GM23248 (cell line): ENCODE measurements at regions not wholly inside any gene's neighbourhood (a gene's known extent, or its start where the extent isn't known, plus 50 kb on each side); places are given as distances from the start of the nearest gene placed in this dataset.

Source experiments
- EZH2 ChIP-seq: fragments of 200-600 bp; sonication (generic); IDR thresholded peaks from 2 replicates; pipeline ENCODE4 v1.6.1; 2018; ENCODE audit warnings: antibody characterized with exemption, mild to moderate bottlenecking; ENCODE audit not compliant: insufficient read depth, poor library complexity, severe bottlenecking
- EZH2phosphoT487 ChIP-seq: fragments of 200-600 bp; sonication (generic); IDR thresholded peaks from 2 replicates; pipeline ENCODE4 v1.6.1; 2018; ENCODE audit warnings: antibody characterized with exemption, moderate library complexity, mild to moderate bottlenecking, low read depth; ENCODE audit not compliant: insufficient read depth

DNA sequence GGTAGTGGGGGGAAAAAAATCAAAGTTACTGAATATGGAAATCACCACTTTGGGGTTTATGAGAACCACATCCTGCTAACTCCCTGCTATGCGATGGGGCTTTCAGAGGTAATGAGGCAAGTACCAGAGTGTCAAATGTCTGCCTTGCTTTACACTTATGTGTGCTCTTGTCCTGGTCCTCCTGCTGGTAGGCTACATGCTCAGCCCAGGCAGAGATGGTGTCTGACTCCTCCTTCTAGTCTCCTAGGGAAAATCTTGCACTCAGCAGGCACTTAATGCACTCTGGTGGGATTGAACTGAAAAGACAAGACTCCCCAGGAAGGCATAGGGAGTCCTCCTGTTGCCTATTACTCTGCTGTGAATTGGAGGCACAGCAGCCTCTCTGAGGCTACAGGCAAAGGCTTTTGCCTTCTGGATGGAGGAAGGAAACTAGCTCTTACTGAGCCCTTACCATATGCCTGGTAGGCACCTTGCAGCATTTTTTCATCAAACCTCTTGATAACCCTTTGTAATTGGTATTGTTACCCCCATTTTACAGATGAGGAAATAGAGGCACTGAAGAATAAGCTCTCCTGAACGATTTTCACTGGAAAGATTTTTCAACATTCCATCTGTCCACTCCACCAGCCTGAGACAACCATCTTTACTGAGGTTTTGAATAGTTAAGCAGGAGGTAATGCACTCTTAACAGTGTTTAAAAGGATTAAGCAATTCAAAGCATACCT, 132.1 kb upstream of the PAX6 start:
- TF ChIP-seq EZH2phosphoT487 (no peak), EZH2 (no peak)
